ENCODE measurements at regions not wholly inside any gene's neighbourhood (a gene's known extent, or its start where the extent isn't known, plus 50 kb on each side); places are given as distances from the start of the nearest gene placed in this dataset.

DNA sequence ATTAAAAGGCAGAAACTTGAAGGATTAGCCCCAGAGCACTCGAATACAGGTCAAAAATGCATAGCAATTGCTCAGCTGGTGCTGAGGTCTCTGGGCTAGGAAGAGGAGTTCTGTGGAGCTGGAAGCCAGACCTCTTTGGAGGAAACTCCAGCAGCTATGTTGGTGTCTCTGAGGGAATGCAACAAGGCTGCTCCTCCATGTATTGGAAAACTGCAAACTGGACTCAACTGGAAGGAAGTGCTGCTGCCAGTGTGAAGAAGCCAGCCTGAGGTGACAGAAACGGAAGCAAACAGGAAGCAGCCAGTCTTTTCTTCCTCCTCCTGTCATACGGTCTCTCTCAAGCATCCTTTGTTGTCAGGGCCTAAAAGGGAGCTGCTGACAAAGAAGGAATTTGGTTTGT lies 233.4 kb upstream of the FGGY start:
- Histone ChIP-seq H3K4me1 (ENCODE audit: control insufficient read depth, insufficient read depth, low read length) (peaks cover 8% of the 10 kb centered on the region), H3K27me3 (ENCODE audit: control insufficient read depth, insufficient read depth, low read length, poor library complexity, severe bottlenecking) (no peaks in the 10 kb centered on the region), H3K9me3 (ENCODE audit: control insufficient read depth, low read length) (no peaks in the 10 kb centered on the region), H3K4me3 (ENCODE audit: insufficient read depth, low read depth, low read length) (no peak overlapping the region), H3K27ac (ENCODE audit: insufficient read depth, low read depth, low read length, poor library complexity, severe bottlenecking) (no peak overlapping the region), H3K36me3 (ENCODE audit: control insufficient read depth, insufficient read depth, low read length) (no peaks in the 10 kb centered on the region)
- 0 to 2% methylated on average over 3 of the region's 3 CpGs for WGBS, 2 experiments

DNA sequence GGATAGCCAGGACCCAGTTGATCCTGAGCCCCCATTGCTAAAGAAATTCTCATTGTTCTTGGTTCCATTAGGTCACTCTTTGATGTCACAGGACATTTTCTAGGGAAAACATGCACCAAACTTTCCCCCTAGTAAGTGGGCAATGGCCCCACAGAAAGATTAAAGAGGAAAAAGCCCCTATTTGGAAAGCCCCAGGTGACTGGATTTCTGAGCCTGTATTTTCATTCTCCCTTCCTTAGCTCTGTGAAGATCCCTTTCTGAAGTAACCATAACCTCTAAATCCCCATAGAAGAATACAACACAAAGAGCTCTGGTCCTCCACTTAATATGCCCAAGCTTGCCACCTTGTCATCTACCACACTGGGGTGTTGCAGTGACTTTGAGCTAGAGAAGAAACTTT lies 232.3 kb upstream of the FGGY start:
- Histone ChIP-seq H3K27me3 (ENCODE audit: control insufficient read depth, insufficient read depth, low read length, poor library complexity, severe bottlenecking) (no peaks in the 10 kb centered on the region), H3K4me3 (ENCODE audit: insufficient read depth, low read depth, low read length) (no peak overlapping the region), H3K36me3 (ENCODE audit: control insufficient read depth, insufficient read depth, low read length) (no peaks in the 10 kb centered on the region), H3K9me3 (ENCODE audit: control insufficient read depth, low read length) (no peaks in the 10 kb centered on the region), H3K27ac (ENCODE audit: insufficient read depth, low read depth, low read length, poor library complexity, severe bottlenecking) (no peak overlapping the region), H3K4me1 (ENCODE audit: control insufficient read depth, insufficient read depth, low read length) (peaks cover 8% of the 10 kb centered on the region)

DNA sequence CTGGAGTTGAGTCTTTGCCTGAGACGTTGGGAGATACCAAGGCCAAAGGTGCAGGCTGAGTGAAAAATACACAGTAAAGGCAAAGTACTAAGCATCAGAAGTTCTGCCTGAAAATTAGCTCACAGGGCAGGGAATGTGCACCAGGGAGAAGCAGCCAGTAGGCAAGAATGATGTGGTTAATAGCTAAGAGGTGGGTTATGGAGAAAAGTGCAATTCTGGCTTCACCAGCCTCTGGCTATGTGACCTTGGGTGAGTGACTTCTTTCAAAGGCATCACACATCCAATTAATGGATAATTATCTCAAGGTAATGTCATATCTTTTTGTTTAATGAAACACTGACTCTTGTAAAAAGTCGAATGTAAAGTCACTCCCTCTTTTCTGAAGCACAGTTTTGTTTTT lies 230.7 kb upstream of the FGGY start:
- H3K9me3 ChIP-seq (ENCODE audit: control insufficient read depth, low read length) = no peaks in the 10 kb centered on the region
- no peak overlapping the region for H3K27ac ChIP-seq (ENCODE audit: insufficient read depth, low read depth, low read length, poor library complexity, severe bottlenecking)
- no peaks in the 10 kb centered on the region for H3K27me3 ChIP-seq (ENCODE audit: control insufficient read depth, insufficient read depth, low read length, poor library complexity, severe bottlenecking)
- H3K4me1 ChIP-seq (ENCODE audit: control insufficient read depth, insufficient read depth, low read length) = peaks cover 8% of the 10 kb centered on the region
- H3K4me3 ChIP-seq (ENCODE audit: insufficient read depth, low read depth, low read length) = no peak overlapping the region
- WGBS, 2 experiments = 77 to 91% methylated on average over 2 of the region's 2 CpGs
- no peaks in the 10 kb centered on the region for H3K36me3 ChIP-seq (ENCODE audit: control insufficient read depth, insufficient read depth, low read length)

DNA sequence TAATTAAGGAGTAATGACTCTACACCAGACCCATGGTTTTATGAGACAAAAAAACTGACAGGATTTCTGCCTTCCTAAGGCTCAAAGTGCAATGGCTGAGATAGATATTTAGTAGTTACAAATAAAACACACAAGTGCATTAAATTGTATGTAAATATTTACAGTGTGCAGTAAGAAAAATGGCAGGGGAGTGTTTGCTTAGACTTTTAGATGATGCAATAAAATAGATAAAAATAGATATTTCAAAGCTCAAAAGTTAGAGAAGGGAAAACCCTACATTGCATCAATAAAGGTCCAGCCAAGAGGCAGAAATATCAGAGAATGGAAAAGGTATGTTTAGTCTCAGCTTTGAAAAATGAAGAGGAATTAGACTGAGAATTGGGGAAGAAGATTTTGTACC lies 226.3 kb upstream of the FGGY start:
- no peak overlapping the region for H3K4me3 ChIP-seq (ENCODE audit: insufficient read depth, low read depth, low read length)
- H3K36me3 ChIP-seq (ENCODE audit: control insufficient read depth, insufficient read depth, low read length) = no peaks in the 10 kb centered on the region
- no peaks in the 10 kb centered on the region for H3K9me3 ChIP-seq (ENCODE audit: control insufficient read depth, low read length)
- H3K4me1 ChIP-seq (ENCODE audit: control insufficient read depth, insufficient read depth, low read length) = no peaks in the 10 kb centered on the region
- H3K27ac ChIP-seq (ENCODE audit: insufficient read depth, low read depth, low read length, poor library complexity, severe bottlenecking) = no peak overlapping the region
- no peaks in the 10 kb centered on the region for H3K27me3 ChIP-seq (ENCODE audit: control insufficient read depth, insufficient read depth, low read length, poor library complexity, severe bottlenecking)

DNA sequence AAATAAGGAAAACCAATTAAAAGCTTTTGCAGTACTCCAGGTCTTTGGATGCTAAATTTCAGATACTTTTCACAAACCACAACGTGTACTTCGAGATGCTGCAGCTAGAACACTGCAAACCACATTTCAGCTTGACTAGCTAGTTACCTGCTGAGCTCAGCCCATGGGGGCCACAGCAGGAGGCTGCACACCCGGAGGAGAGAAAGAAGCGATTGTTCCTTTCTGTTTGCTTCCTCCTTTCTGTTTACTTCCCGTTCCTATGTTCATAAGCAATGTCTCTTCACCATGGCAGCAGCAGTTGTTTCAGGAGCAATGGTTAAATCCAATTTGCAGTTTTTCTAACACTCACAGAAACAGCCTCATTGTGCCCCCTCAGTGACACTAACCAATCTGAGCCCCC lies 225.6 kb upstream of the FGGY start:
- Histone ChIP-seq H3K27me3 (ENCODE audit: control insufficient read depth, insufficient read depth, low read length, poor library complexity, severe bottlenecking) (no peaks in the 10 kb centered on the region), H3K36me3 (ENCODE audit: control insufficient read depth, insufficient read depth, low read length) (no peaks in the 10 kb centered on the region), H3K27ac (ENCODE audit: insufficient read depth, low read depth, low read length, poor library complexity, severe bottlenecking) (no peak overlapping the region), H3K4me3 (ENCODE audit: insufficient read depth, low read depth, low read length) (no peak overlapping the region), H3K4me1 (ENCODE audit: control insufficient read depth, insufficient read depth, low read length) (no peaks in the 10 kb centered on the region), H3K9me3 (ENCODE audit: control insufficient read depth, low read length) (no peaks in the 10 kb centered on the region)
- 46 to 50% methylated on average over 5 of the region's 5 CpGs for WGBS, 2 experiments

DNA sequence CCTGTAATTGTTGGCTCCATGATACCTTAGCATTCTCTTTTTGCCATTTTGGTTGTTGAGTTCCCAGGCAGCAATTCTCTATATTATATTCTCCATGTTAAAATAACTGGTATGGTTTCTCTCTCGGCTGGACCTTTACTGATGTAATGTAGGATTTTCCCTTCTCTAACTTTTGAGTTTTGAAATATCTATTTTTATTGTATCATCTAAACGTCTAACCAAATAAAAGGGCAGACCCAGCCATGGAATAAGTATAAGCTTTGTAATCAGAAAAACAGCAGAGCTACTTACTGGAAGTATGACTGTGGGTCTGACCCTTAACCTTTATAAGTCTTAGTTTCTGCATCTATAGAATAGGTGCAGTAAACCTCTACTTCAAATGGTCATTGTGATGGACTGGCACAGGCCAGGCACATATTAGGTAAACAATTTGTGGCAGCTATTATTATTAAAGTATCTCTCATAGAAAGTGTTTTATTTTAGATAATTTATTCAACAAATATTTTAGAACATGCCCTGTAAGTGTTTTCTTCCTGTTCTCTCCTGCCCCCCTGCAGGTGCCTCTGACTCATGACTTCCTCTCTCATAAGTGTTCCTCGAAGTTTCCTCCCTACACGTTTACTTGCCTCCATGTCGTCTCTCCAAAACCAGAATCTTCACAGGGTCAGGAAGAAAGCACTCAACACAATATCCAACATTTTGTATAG lies 224.9 kb upstream of the FGGY start:
- Histone ChIP-seq H3K9me3 (ENCODE audit: control insufficient read depth, low read length) (no peaks in the 10 kb centered on the region), H3K4me1 (ENCODE audit: control insufficient read depth, insufficient read depth, low read length) (no peaks in the 10 kb centered on the region), H3K4me3 (ENCODE audit: insufficient read depth, low read depth, low read length) (no peak overlapping the region), H3K36me3 (ENCODE audit: control insufficient read depth, insufficient read depth, low read length) (no peaks in the 10 kb centered on the region), H3K27ac (ENCODE audit: insufficient read depth, low read depth, low read length, poor library complexity, severe bottlenecking) (no peak overlapping the region), H3K27me3 (ENCODE audit: control insufficient read depth, insufficient read depth, low read length, poor library complexity, severe bottlenecking) (no peaks in the 10 kb centered on the region)
- WGBS, 2 experiments = 46 to 62% methylated on average over 3 to 4 of the region's 5 CpGs

DNA sequence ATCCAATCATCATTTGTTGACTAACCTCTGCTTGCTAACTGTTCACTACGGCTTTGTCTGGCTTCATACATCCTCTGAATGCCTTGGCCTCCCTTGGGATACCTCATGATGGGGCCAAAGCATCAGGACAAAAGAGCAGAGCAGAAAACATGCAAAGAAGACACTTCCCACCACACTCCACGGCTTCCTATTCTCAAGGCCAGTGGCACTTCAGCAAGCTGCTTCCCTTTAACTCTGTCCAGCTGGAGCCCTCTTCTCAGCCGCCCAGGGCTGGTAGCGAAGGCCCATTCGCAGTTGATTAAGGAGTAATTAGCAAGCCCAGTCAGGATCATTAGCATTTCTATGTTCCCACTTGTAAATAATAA lies 224.3 kb upstream of the FGGY start:
- Histone ChIP-seq H3K27me3 (ENCODE audit: control insufficient read depth, insufficient read depth, low read length, poor library complexity, severe bottlenecking) (no peaks in the 10 kb centered on the region), H3K9me3 (ENCODE audit: control insufficient read depth, low read length) (no peaks in the 10 kb centered on the region), H3K4me3 (ENCODE audit: insufficient read depth, low read depth, low read length) (no peak overlapping the region), H3K36me3 (ENCODE audit: control insufficient read depth, insufficient read depth, low read length) (no peaks in the 10 kb centered on the region), H3K27ac (ENCODE audit: insufficient read depth, low read depth, low read length, poor library complexity, severe bottlenecking) (no peak overlapping the region), H3K4me1 (ENCODE audit: control insufficient read depth, insufficient read depth, low read length) (no peaks in the 10 kb centered on the region)
- WGBS, 2 experiments = 57 to 61% methylated on average over 5 of the region's 5 CpGs

DNA sequence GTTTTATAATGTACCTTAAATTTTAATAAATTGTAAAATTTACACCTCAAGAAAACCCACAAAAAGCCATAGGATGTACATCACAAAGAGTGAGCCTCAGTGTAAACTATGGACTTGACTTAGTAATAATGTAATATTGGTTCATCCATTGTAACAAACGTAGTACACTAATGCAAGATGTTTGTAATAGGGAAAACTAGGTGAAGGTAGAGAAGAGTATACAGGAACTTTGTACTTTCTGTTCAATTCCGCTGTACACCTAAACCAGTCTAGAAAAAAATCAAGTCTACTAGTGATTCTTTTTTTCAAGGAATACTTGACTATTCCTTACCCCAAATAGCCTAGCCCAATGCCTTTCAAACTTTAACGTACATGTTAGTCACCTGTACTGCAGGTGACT lies 222.3 kb upstream of the FGGY start:
- Histone ChIP-seq H3K27ac (ENCODE audit: insufficient read depth, low read depth, low read length, poor library complexity, severe bottlenecking) (no peak overlapping the region), H3K4me3 (ENCODE audit: insufficient read depth, low read depth, low read length) (no peak overlapping the region), H3K9me3 (ENCODE audit: control insufficient read depth, low read length) (no peaks in the 10 kb centered on the region), H3K27me3 (ENCODE audit: control insufficient read depth, insufficient read depth, low read length, poor library complexity, severe bottlenecking) (no peaks in the 10 kb centered on the region), H3K36me3 (ENCODE audit: control insufficient read depth, insufficient read depth, low read length) (no peaks in the 10 kb centered on the region), H3K4me1 (ENCODE audit: control insufficient read depth, insufficient read depth, low read length) (peaks cover 7% of the 10 kb centered on the region)
- WGBS, 2 experiments = 79 to 90% methylated on average over 3 of the region's 3 CpGs

DNA sequence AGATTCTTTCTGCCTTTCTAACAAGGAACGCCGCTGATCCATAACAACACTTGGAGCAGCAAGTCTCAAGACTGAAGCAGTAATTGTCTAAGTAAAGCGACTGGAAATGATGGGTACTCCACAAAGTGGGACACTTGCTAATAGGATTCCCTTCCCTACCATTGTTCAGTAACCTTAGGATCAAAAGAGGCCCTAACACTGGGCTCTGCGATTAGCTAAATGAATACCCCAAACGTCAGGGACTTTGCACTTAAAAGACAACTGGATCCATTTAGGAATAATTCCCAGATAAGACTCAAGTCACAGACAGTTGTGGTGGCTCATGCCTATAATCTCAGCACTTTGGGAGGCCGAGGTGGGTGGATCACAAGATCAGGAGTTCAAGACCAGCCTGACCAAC lies 221.9 kb upstream of the FGGY start:
- 73 to 77% methylated on average over 6 of the region's 6 CpGs for WGBS, 2 experiments
- no peaks in the 10 kb centered on the region for H3K9me3 ChIP-seq (ENCODE audit: control insufficient read depth, low read length)
- H3K4me1 ChIP-seq (ENCODE audit: control insufficient read depth, insufficient read depth, low read length) = peaks cover 11% of the 10 kb centered on the region
- H3K27ac ChIP-seq (ENCODE audit: insufficient read depth, low read depth, low read length, poor library complexity, severe bottlenecking) = no peak overlapping the region
- no peaks in the 10 kb centered on the region for H3K36me3 ChIP-seq (ENCODE audit: control insufficient read depth, insufficient read depth, low read length)
- no peak overlapping the region for H3K4me3 ChIP-seq (ENCODE audit: insufficient read depth, low read depth, low read length)
- H3K27me3 ChIP-seq (ENCODE audit: control insufficient read depth, insufficient read depth, low read length, poor library complexity, severe bottlenecking) = no peaks in the 10 kb centered on the region

DNA sequence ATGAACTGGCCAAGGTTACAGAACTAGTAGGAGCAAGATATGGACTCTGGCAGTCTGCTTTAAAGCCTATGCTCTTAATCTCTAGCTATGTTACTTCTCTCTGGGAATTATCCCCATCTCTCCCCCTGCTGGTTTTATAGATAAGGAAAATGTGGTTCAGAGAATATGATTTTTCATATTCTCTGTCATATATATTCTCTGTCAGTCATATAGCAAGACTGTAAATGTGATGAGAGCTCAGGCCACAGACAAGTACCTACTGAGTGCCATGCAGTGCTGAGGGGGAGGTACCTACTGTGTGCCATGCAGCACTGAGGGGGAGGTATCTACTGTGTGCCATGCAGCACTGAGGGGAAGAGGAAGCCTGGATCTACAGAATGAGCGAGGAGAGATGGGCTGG lies 220.3 kb upstream of the FGGY start:
- H3K36me3 ChIP-seq (ENCODE audit: control insufficient read depth, insufficient read depth, low read length) = no peaks in the 10 kb centered on the region
- no peak overlapping the region for H3K4me3 ChIP-seq (ENCODE audit: insufficient read depth, low read depth, low read length)
- 92 to 100% methylated on average over 1 of the region's 1 CpG for WGBS, 2 experiments
- no peaks in the 10 kb centered on the region for H3K9me3 ChIP-seq (ENCODE audit: control insufficient read depth, low read length)
- peaks cover 13% of the 10 kb centered on the region for H3K4me1 ChIP-seq (ENCODE audit: control insufficient read depth, insufficient read depth, low read length)
- H3K27me3 ChIP-seq (ENCODE audit: control insufficient read depth, insufficient read depth, low read length, poor library complexity, severe bottlenecking) = no peaks in the 10 kb centered on the region
- H3K27ac ChIP-seq (ENCODE audit: insufficient read depth, low read depth, low read length, poor library complexity, severe bottlenecking) = no peak overlapping the region

- H3K27ac ChIP-seq (ENCODE audit: insufficient read depth, low read depth, low read length, poor library complexity, severe bottlenecking) = no peak overlapping the region
- 39 to 51% methylated on average over 6 of the region's 6 CpGs for WGBS, 2 experiments
- no peak overlapping the region for H3K4me3 ChIP-seq (ENCODE audit: insufficient read depth, low read depth, low read length)
- H3K27me3 ChIP-seq (ENCODE audit: control insufficient read depth, insufficient read depth, low read length, poor library complexity, severe bottlenecking) = no peaks in the 10 kb centered on the region
- H3K9me3 ChIP-seq (ENCODE audit: control insufficient read depth, low read length) = no peaks in the 10 kb centered on the region
- no peaks in the 10 kb centered on the region for H3K36me3 ChIP-seq (ENCODE audit: control insufficient read depth, insufficient read depth, low read length)
- H3K4me1 ChIP-seq (ENCODE audit: control insufficient read depth, insufficient read depth, low read length) = peaks cover 13% of the 10 kb centered on the region
Observed at GRCh38 chr1:59077466-59078069, 219.3 kb upstream of the FGGY start.

All from ectodermal cell (in vitro differentiated cells).